Non-pigmented ciliary epithelial cell (primary cell): ENCODE measurements at regions not wholly inside any gene's neighbourhood (a gene's known extent, or its start where the extent isn't known, plus 50 kb on each side); places are given as distances from the start of the nearest gene placed in this dataset.

ENCODE experiments used
- DNase-seq: peaks from one replicate; pipeline ENCODE4 v3.0.0-alpha.2; 2010; ENCODE audit warnings: low read depth

DNA sequence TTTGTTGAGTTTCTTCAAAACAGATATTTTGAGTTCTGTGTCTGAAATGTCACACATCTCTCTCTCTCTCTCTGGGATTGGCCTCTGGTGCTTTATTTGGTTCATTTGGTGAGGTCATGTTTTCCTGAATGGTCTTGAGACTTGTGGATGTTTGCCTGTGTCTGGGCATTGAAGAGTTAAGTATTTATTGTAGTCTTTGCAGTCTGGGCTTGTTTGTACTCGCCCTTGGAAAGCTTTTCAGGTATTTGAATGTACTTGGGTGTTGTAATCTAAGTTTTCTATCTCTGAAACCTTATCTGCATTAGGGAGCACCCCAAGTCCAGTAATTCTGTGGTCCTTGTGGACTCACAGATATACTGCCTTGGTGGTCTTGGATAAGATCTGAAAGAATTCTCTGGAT, 106.7 kb upstream of the PRSS58 start:
- no peak for DNase-seq

DNA sequence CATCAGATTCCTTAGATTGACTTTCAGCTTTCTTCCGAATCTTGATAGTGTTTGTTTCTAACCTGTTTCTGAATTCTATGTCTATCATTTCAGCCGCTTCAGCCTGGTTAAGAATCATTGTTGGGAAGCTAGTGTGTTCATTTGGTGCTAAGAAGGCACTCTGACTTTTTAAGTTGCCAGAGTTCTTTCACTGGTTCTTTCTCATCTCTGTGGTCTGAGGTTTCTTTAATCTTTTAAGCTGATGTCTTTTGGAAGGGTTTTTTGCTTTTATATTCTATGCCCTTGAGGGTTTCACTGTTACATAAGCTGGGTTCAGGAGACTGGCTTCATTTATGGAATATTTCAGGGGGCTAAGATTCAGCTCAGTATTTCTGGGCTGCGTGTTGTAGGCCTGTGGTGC, 104.5 kb upstream of the PRSS58 start:
- no peak for DNase-seq

DNA sequence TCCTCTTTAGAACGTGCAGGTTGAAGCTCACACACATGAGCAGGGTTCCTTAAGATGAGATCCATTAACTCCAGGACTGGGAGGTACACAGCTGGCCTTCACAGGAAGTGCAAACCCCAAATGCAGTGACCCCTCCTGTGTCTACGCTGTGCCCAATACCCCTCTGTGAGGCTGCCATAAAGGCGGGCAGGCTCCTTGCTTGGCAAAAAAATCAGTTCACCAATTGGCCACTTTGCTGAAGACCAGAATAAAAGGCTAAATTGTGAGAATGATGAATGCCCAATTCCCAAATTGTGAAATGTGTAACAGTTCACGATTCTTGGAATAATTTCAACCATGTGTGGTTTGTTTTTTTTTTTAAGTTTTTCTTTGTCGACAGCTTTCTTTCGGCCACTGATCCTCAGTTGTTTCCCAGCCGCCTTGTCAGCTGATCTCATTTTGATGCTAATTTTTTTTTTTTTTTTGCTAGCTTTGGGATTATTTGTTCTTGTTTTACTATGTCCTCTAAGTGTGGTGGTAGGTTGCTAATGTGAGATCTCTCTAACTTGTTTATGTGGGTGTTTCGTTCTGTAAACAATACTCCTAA, 101.9 kb upstream of the PRSS58 start:
- DNase-seq, result no peak

DNA sequence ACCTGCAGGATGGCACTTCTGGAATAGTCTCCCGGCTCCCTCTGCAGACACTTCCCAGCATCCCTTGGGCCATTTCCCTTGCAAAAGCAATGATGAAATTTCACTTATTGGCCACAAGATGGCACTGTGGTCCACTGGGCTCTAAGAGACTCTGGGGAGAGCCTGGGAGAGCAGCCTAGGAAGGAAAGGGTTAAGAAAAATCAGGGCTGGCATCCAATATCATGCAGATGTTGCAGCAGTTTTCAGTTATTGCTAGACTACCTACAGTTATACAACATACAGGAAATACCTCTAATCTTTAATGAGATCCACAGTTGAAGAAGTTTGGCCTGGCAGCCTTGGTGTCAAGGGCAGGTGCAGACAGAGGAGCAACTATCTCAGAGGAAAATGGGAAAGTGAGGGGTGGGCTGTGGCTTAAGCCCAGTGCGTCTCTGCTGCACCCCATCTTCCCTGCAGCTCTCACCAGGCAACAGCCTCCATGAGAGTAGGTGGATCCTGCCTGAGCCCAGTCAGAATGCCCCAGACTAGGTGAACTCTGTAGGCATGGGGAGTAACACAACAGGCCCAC, 100.2 kb upstream of the PRSS58 start:
- DNase-seq, result peak; percentile 42

DNA sequence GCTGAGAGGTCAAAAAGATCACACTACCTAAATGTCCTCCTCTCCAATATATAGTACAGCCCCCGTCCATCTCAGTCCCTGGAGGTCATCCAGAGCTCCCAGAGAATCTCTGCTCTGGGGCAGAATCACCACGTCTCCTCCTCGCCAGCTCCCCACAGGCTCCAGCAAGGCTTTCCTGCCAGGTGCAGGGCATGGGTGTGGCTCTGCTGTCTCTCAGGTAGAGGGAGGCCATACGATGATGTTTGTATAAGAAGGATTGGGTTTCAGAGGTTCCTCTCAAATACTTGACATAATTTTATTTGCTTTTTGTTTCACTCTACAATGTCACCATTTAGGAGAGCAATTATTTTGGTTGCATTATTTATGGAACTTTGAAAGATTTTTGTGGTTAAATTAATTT, 98.3 kb upstream of the PRSS58 start:
- no peak for DNase-seq

DNA sequence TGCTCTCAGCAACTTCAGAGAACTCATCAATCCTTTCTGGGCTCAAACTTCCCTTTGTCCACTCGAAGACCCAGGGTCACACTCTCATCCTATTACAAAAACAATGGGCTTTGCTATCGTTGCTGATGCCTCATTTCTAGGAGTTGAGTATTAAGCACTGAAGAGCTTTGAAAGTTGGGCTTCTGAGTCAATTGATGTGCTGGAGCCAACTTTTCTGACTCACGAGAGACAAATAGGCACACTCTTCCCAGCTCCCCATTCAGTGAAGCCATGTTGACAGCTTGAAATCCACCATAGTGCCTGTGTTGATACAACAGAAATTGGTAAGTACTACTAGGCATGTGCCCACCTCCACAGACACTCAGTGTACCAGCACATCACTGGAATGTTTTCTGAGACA, 97.5 kb upstream of the PRSS58 start:
- DNase-seq, result no peak

DNA sequence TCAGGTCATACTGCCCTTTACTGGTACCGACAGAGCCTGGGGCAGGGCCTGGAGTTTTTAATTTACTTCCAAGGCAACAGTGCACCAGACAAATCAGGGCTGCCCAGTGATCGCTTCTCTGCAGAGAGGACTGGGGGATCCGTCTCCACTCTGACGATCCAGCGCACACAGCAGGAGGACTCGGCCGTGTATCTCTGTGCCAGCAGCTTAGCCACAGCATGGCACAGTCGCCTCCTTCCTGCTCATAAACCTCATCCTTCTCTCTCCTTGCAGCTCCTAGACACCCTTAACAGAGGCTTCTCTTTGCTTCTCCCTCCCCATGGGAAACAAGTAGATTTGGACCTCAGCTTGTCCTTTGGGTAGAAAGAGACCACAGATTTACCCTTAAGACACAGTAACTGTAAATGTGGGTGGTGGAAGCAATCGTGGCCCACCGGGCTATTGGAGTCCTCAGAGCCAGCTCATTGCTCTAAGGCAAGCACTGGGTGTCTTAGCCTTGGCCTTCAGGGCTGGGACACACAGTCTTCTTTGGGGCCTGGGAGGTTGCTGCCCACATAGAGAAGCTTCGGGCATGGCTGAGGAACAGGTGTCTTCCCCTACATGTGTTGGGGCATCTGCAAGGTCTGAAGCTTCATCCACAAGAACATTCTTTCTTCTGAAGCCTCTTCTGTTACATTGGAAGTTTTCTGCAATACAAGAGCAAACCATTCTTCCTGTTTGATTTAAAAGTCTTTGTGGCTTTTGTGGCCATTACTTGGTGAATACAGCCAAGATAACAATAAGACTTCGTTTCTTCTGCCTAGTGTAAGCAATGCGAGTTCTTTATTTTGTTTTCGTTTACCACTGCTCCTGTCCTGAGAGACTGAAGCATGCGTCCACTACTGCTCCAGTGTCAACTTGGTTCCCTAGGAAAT, 95.5 kb upstream of the PRSS58 start:
- no peak for DNase-seq

DNA sequence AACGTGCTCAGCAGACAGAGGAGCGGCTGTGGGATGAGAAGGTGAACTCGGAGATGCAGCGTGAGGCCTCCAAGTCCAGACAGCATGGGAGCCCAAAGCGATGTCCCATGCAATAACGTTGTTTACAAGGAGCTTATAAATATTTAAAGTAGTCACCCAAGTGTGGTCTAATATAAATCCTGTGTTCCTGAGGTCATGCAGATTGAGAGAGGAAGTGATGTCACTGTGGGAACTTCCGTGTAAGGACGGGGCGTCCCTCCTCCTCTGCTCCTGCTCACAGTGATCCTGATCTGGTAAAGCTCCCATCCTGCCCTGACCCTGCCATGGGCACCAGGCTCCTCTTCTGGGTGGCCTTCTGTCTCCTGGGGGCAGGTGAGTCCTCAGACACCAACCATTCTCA, 94.7 kb upstream of the PRSS58 start:
- DNase-seq, result no peak

DNA sequence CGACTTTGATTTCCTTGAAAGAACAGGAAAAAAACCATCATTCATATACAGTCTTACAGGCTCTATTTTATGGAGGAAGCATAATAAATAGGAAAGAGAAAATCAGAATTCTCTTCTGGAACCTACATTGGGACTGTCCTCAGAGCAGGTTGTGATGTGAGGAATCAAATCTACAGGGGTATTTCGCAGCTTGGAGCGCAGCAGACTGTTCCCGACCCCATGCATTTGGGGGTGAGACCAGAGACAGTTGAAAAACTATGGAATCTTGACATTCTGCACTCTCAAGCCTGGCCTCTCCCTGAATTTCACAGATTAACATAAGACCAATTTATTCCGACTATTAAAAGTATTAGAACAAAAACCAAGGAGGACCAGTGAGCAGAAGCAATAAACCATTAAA, 93.3 kb upstream of the PRSS58 start:
- no peak for DNase-seq

DNA sequence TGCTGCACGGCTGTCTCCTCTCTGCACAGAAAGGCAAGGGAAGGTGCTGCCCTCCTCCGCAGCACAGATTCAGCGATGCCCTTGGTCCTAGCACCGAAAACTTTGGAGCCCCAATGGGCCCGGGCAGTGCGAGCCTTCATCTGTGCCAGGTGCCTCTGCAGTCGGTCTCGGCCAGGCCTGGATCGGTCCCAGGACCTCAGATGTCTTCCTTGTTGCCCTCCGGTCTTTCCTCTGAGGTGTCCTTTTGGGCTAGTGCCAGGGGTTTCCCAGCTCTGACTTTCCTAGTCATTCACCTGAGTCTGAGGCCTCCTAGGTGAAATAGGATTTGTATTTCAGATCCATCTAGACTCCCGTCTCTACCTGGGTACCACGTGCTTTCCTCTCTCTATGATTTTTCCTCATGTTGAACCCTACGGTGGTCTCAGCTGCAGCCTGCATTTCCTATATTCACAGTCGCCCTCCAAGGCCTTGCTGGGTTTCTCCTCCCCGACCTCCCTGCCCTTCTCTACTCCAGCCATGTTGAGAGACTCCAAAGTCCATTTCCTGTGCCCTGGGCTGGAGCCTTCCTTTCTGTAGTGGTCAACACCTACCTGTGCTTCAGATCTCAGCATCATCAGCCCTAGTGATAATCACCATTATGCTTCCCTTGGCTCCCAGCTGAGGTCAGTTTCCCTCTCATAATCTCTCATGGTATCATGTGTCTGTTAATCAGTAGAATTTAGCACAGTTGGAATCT, 92.0 kb upstream of the PRSS58 start:
- DNase-seq, result no peak

DNA sequence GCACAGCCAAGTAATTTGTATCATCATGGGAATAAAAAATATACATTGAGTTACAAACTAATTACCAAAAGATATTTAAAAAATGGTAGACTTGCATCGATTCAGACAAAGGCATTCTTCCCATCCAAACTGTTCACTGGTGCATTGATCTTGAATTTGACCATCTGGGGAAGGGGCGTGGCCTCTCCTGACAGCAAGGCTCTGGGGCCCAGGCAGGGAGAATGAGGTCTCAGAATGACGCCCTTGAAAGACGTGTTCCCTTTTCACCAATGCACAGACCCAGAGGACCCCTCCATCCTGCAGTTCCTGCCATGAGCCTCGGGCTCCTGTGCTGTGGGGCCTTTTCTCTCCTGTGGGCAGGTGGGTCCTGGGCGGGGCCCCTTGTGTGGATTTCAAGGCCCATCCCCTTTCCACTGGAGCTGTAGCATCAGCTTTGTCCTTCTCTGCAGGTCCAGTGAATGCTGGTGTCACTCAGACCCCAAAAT, 91.1 kb upstream of the PRSS58 start:
- no peak for DNase-seq

DNA sequence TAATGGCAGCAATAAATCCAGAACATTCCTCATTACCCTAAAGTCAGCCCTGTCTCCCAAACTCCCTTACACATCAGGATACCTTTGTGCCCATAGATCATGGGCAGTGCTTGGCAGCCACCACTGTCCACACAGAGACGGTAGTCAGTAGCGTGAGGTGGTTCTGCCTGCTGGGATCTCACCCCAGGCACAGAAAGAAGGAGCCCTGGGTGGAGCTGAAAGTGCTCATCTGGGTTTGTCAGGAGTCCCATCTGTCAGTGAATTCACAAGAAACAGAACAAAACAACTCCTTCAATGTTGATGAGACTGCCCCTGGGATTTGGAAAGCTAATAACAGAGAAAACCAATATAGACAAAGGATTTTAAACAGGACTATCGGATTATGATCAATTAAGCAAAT, 90.2 kb upstream of the PRSS58 start:
- DNase-seq, result no peak

DNA sequence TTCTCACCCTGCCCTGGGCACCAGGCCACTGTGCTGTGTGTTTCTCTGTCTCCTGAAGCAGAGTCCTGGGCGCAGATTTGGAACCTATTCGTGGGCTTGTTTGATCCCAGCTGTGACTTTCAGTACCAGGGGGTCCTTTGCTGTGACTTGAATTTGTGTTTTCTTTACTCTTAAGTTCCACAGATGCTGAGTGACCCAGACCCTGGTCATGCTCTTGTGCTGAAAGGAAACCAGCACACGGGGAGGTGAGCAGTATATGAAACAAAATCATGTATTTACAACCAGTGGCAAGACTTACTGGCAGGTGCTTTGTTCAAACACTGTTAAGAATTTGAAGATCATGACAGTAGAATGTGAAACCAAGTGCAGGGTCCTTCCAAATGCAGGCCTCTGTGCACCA, 89.2 kb upstream of the PRSS58 start:
- no peak for DNase-seq

DNA sequence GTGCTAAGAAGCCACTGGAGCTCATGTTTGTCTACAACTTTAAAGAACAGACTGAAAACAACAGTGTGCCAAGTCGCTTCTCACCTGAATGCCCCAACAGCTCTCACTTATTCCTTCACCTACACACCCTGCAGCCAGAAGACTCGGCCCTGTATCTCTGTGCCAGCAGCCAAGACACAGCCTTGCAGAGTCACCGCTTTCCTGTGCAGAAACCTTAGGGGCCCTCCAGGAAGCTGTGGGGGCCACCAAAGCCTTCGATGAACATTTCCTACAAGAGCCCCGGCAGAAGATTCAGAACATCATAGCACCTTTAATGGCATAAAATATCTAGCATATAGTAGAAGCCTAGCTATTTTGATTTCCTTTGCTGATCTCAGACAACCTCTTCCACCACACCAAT, 88.0 kb upstream of the PRSS58 start:
- DNase-seq, result no peak

DNA sequence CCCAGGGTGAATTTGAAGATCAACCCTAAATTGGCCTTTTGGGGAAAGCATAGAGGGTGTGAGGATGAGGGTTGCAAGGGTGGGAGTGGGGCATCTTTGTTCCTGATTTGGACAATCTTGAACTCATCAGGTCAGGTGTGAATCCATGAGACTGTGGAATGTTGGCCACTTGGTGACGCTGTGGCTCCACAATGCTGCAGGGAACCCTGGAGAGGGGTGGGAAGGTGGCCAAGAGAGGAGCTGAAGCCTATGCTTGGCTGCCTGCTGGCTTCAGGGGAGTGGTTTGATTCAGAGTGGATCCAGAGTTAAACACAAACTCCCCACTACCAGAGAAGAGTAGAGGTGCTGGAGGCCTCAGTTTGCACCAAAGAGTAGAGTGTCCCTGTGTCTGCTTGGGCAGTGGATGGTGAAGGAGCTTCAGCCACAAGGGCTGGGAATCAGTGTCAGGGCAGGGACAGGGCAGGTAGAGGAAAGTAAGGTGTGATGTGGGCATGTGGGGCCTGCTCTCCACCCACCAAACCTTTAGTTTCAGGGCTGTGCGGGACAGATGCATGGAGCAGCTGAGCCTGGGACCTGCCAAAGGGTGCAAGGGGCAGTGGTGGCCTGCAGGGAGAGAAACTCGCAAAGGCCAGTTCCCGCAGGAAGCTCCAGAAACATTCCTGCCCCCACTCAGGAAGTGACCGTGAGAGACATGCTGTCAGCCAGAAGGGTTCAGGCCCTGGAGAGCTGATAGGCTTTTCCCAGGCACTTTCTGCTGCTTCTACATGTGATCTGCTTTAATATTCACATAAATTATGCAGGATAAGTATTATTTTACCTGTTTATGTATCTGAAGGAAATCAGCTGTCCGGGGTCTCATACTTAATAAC, 81.0 kb upstream of the PRSS58 start:
- no peak for DNase-seq

DNA sequence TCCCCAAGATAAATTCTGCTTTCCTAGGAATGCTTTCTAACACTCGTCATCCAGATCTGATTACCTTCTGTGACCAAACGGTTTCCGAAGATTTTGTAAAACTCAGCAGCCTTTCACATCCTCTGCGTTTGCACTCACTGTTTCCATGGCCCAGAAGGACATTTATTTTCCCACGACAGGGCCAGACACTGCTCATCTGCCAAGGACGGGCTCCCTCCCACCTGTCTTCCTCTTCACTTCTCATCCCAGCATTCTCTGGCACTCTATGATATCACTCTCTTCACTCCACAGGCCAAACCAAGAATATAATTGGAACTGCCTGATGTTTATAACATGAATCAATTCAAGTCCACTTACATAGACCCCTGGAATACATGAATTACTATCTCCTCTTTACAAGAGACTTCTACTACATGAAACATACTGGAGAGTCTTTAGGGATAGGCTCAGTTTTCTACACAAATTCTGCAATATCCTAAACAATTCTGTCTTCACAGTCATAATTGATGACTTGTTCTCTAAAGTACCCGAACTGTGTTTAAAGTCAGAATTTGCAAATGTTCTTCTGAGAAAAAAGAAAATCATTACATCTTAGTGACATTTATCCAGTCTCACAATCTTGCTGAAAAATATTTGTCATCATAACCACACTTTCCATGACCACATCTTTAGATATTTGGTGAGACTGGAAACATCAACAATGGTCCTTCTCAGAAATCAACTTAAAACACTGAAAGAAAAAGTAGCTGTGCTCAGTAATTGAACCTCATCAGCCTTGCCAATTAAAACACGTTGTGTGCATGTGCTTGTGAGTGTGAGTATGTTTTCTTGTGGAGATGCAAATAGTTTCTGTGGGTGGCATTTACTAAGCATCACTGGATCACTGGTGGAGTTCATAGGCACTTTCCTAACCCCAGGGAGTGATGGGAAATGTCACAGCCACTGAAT, 79.5 kb upstream of the PRSS58 start:
- DNase-seq, result no peak

DNA sequence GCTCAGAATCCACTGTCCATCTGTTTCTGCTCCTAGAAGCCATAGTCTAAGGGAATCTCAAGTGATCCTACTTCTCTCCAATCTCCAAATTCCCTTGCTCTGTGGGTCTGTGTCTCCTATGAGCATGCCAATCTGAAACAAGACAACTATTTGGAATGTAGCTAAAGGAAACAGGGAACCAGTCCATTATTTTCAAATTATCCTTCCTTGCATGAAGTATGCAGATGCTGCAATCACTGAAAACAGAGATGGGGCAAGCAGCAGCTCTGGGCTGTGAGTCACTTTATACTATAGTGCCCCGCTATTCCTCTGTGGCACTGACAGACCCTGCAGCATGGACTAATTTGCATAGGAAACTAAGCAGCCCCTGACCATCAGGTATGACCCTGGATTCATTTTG, 76.9 kb upstream of the PRSS58 start:
- DNase-seq, result no peak

DNA sequence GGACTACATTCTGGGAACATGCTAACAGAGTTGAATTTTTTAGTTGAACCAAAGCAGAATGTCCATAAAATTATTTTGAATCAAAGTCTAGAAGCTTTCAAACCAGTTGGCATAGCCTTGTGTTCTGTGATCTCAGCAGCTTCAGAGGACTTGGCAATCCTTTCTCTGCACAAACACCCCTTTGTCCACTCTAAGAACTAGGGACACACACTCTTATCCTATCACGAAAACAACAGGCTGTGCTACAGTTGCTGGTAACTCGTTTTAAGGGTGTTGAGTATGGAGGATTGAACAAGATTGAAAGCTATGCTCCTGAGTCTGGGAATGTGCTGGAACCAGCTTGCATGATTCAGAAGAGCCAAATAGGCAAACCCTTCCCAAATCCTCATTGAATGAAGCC, 76.4 kb upstream of the PRSS58 start:
- DNase-seq, result no peak

DNA sequence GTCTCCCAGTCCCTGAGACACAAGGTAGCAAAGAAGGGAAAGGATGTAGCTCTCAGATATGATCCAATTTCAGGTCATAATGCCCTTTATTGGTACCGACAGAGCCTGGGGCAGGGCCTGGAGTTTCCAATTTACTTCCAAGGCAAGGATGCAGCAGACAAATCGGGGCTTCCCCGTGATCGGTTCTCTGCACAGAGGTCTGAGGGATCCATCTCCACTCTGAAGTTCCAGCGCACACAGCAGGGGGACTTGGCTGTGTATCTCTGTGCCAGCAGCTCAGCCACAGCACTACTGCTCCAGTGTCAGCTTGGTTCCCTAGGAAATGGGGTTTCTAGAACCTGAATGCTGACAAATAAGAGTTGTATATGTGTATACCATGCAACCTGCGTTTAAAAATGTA, 74.6 kb upstream of the PRSS58 start:
- DNase-seq, result no peak

DNA sequence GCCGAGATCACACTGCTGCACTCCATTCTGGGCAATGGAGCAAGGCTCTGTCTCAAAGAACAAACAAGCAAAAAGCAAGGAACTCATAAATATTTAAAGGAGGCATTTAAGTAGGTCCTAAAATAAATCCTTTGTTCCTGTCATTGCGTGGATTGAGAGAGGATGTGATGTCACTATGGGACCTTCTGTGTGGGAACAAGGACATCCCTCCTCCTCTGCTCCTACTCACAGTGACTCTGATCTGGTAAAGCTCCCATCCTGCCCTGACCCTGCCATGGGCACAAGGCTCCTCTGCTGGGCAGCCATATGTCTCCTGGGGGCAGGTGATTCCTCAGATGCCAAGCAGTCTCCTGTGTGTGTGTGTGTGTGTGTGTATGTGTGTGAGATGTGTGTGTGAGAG, 74.1 kb upstream of the PRSS58 start:
- no peak for DNase-seq
